Stomach (tissue), 4 donors: ENCODE measurements at regions not wholly inside any gene's neighbourhood (a gene's known extent, or its start where the extent isn't known, plus 50 kb on each side); places are given as distances from the start of the nearest gene placed in this dataset.

Experiments
- POLR2A ChIP-seq, 4 donors: fragments of 450-650 bp; IDR thresholded peaks; one replicate each; pipeline ENCODE4 v1.6.1; 2016; ENCODE audit warnings: antibody characterized with exemption in 4 of 4, control low read depth in 2 of 4, mild to moderate bottlenecking in 1 of 4, moderate library complexity in 1 of 4
- TF ChIP-seq, protein P1 (sequence below), 7 experiments: fragments of 450-650 bp in 4 of 7; fragments of 200-600 bp in 3 of 7; sonication (generic) in 3 of 7; IDR thresholded peaks; one replicate each; pipeline ENCODE4 v1.5.1; 2016 to 2019; ENCODE audit warnings: antibody characterized with exemption in 7 of 7, control low read depth in 2 of 7, mild to moderate bottlenecking in 1 of 7

DNA sequence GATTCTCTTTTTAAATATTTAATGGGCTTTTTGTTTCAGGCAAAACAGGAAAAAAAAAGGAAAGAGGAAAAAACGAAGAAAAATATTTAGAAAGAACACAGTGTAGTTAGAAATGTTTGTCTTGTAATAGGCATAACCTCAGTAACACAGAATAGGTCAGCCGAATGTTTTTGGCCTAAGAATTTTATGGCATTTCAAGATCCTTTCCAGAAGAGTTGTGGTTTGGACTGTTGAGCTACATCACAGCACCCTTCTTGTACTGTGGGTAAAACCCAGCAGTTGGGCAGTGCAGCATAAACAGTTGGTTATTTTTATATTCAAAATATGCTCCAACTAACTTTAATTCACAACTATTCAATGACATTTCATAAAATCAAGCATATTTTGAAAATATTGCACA is 474.4 kb upstream of the AGTR1 start:
- TF ChIP-seq, protein P1, sequence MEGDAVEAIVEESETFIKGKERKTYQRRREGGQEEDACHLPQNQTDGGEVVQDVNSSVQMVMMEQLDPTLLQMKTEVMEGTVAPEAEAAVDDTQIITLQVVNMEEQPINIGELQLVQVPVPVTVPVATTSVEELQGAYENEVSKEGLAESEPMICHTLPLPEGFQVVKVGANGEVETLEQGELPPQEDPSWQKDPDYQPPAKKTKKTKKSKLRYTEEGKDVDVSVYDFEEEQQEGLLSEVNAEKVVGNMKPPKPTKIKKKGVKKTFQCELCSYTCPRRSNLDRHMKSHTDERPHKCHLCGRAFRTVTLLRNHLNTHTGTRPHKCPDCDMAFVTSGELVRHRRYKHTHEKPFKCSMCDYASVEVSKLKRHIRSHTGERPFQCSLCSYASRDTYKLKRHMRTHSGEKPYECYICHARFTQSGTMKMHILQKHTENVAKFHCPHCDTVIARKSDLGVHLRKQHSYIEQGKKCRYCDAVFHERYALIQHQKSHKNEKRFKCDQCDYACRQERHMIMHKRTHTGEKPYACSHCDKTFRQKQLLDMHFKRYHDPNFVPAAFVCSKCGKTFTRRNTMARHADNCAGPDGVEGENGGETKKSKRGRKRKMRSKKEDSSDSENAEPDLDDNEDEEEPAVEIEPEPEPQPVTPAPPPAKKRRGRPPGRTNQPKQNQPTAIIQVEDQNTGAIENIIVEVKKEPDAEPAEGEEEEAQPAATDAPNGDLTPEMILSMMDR (IDR thresholded peaks at IDR 0.05) = no peak
- no peak for TF ChIP-seq POLR2A (IDR thresholded peaks at IDR 0.05)
